Colonic mucosa (tissue), 4 donors: ENCODE measurements at regions not wholly inside any gene's neighbourhood (a gene's known extent, or its start where the extent isn't known, plus 50 kb on each side); places are given as distances from the start of the nearest gene placed in this dataset.

Experiments
- DNase-seq: peaks from one replicate; pipeline ENCODE4 v3.0.0-alpha.2; 2020
- H3K27ac ChIP-seq: fragments of 200-600 bp; one replicate; pipeline ENCODE4 v1.8.0; 2021
- H3K27me3 ChIP-seq: fragments of 200-600 bp; one replicate; pipeline ENCODE4 v1.8.0; 2021
- H3K36me3 ChIP-seq: fragments of 200-600 bp; one replicate; pipeline ENCODE4 v1.8.0; 2021
- H3K4me1 ChIP-seq: fragments of 200-600 bp; one replicate; pipeline ENCODE4 v1.8.0; 2021; ENCODE audit warnings: mild to moderate bottlenecking
- H3K4me3 ChIP-seq: fragments of 200-600 bp; one replicate; pipeline ENCODE4 v1.8.0; 2021
- H3K9ac ChIP-seq, 2 donors: one replicate each; pipeline ENCODE4 v1.7.0; 2013; ENCODE audit warnings: control low read depth in 2 of 2, low read depth in 2 of 2, low read length in 2 of 2
- H3K9me3 ChIP-seq: fragments of 200-600 bp; one replicate; pipeline ENCODE4 v1.8.0; 2021
- intact Hi-C: fragments of 100-400 bp; cut with DNase I; formaldehyde crosslinking; loops from one replicate; pipeline ENCODE4 v1.14.1; 2022
- TF ChIP-seq, protein P1 (sequence below): fragments of 200-600 bp; IDR thresholded peaks from one replicate; pipeline ENCODE4 v1.8.0; 2022; ENCODE audit warnings: antibody characterized with exemption, mild to moderate bottlenecking
- donor health status: healthy.
- donor health status: DM: no; HTN: no; CAD: no.
- donor health status: DM: no; HTN: no; CAD: no.

DNA sequence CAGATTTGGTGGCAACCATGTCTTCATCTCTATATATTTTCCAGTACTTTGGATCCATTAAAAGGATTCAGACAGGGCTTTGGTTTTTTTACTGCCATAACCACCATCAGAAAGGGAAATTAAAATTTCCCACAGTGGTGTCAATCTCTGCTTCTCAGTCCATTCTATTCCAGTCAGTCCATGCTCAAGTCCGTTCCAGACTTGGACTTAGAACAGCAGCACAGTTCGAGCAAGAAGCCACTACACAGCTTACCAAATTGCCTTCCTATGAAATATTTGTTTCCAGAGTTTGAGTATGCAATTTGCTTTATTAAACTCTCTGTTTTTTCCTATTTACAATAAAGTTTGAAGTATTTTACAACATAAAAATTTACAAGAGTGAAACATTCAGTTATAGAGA is 306.5 kb upstream of the GULP1 start:
- no peaks in the 10 kb centered on the region for H3K4me1 ChIP-seq
- no peaks in the 10 kb centered on the region for H3K27me3 ChIP-seq
- no peaks in the 10 kb centered on the region for H3K36me3 ChIP-seq
- H3K9ac ChIP-seq: no peak overlapping the region
- TF ChIP-seq, protein P1, sequence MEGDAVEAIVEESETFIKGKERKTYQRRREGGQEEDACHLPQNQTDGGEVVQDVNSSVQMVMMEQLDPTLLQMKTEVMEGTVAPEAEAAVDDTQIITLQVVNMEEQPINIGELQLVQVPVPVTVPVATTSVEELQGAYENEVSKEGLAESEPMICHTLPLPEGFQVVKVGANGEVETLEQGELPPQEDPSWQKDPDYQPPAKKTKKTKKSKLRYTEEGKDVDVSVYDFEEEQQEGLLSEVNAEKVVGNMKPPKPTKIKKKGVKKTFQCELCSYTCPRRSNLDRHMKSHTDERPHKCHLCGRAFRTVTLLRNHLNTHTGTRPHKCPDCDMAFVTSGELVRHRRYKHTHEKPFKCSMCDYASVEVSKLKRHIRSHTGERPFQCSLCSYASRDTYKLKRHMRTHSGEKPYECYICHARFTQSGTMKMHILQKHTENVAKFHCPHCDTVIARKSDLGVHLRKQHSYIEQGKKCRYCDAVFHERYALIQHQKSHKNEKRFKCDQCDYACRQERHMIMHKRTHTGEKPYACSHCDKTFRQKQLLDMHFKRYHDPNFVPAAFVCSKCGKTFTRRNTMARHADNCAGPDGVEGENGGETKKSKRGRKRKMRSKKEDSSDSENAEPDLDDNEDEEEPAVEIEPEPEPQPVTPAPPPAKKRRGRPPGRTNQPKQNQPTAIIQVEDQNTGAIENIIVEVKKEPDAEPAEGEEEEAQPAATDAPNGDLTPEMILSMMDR: no peak
- no peak overlapping the region for H3K27ac ChIP-seq
- no peak for DNase-seq
- no peak overlapping the region for H3K4me3 ChIP-seq
- no peaks in the 10 kb centered on the region for H3K9me3 ChIP-seq
- intact Hi-C loops: no loop called here

- H3K4me3 ChIP-seq: no peak overlapping the region
- H3K27me3 ChIP-seq: no peaks in the 10 kb centered on the region
- TF ChIP-seq, protein P1: no peak
- no peak overlapping the region for H3K27ac ChIP-seq
- intact Hi-C loops: no loop called here
- no peaks in the 10 kb centered on the region for H3K4me1 ChIP-seq
- DNase-seq: no peak
- H3K9me3 ChIP-seq: no peaks in the 10 kb centered on the region
- no peaks in the 10 kb centered on the region for H3K36me3 ChIP-seq
- H3K9ac ChIP-seq: no peak overlapping the region
These were observed 305.8 kb upstream of the GULP1 start for GRCh38 chr2:187985923-187986322.

DNA sequence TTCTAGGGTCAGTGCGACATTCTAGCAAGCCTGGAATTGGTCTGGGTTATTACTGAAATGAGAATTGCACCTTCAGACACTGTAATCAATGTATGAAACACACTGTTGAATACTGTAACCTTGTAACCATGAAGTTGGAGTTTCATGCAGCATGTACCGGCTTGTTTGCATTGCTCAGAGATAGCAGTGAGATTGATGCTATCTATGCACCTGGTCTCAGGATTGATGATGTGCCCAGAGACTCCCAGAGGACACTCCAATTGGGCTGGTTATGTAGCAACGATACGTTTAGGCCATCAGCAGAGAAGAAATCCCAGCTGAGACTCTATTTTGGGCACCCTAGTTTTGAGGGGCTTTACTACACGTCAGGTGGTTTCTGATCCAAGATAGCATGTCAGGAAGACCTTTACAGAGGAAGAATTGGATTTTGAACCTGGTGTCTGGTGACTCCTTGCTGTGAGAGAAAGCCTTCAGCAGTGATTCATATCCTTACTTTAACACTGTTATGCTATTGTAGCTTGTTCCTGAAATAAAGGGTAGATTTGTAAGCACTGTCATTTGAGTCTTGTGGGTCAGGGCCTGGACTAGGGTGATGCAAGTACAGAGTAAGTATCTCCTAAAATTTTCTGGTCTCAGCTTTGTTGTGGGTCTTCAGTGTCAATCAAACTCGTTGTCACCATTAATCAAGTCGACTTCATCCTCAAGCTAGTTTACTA is 305.1 kb upstream of the GULP1 start:
- no peak overlapping the region for H3K4me3 ChIP-seq
- no peak overlapping the region for H3K27ac ChIP-seq
- H3K36me3 ChIP-seq: no peaks in the 10 kb centered on the region
- intact Hi-C loops: no loop called here
- no peaks in the 10 kb centered on the region for H3K9me3 ChIP-seq
- no peaks in the 10 kb centered on the region for H3K27me3 ChIP-seq
- H3K4me1 ChIP-seq: no peaks in the 10 kb centered on the region
- H3K9ac ChIP-seq: no peak overlapping the region
- TF ChIP-seq, protein P1: no peak
- DNase-seq: no peak

- Histone ChIP-seq H3K4me1 (no peaks in the 10 kb centered on the region), H3K4me3 (no peak overlapping the region), H3K27ac (no peak overlapping the region), H3K36me3 (no peaks in the 10 kb centered on the region), H3K27me3 (no peaks in the 10 kb centered on the region), H3K9me3 (no peaks in the 10 kb centered on the region), H3K9ac (no peak overlapping the region)
- TF ChIP-seq, protein P1: no peak
- intact Hi-C loops: no loop called here
- DNase-seq: no peak
These were observed 303.3 kb upstream of the GULP1 start for GRCh38 chr2:187988348-187988747.

DNA sequence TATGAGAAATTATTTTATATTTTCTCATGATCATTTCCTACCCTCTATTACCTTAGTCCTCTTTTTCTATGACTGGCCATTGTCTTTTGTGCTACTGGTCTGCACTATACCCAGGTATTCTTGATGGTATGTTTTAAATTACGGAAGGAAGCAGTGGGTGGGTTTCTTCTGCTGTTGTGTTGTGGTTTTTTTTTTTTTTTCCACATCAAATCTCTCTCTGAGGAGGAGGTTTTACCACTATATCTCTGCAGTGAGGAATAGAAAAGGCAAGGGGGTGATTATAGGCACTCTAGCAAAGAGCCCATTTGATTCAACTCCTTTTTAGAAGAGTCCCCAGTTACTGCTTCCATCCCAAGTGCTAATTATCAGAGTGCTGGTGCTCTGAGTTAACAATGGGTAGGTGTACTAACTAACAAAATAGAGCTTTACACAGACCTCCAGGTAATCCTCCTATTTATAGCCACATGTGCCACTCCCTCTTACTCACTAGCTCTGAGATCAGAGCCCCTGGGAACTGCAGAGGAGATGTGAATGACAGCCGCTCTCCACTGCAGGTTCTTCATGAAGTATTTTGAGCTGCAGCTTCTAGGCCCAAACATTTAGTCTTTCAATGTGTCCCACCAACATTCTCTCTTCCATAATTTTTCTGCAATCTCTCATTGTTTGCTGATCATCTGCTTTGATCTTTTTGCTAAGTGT is 301.6 kb upstream of the GULP1 start:
- Histone ChIP-seq H3K9ac (no peak overlapping the region), H3K27me3 (no peaks in the 10 kb centered on the region), H3K9me3 (no peaks in the 10 kb centered on the region), H3K27ac (no peak overlapping the region), H3K4me1 (no peaks in the 10 kb centered on the region), H3K36me3 (no peaks in the 10 kb centered on the region), H3K4me3 (no peak overlapping the region)
- DNase-seq: no peak
- intact Hi-C loops: no loop called here
- TF ChIP-seq, protein P1: no peak
